ENCODE measurements at regions not wholly inside any gene's neighbourhood (a gene's known extent, or its start where the extent isn't known, plus 50 kb on each side); places are given as distances from the start of the nearest gene placed in this dataset.

GRCh38 chr16:13394488-13394887, 493.1 kb downstream of the SHISA9 start:
- no peak for DNase-seq

- DNase-seq: no peak
These were observed 495.7 kb downstream of the SHISA9 start for GRCh38 chr16:13397126-13397525.

GRCh38 chr16:13401641-13402040, 500.2 kb downstream of the SHISA9 start:
- DNase-seq: no peak

- DNase-seq: no peak
These were observed 501.2 kb downstream of the SHISA9 start for GRCh38 chr16:13402601-13403000.

- DNase-seq: no peak
These were observed 501.9 kb downstream of the SHISA9 start for GRCh38 chr16:13403326-13403725.

- no peak for DNase-seq
These were observed 505.8 kb upstream of the ERCC4 start for GRCh38 chr16:13414154-13414553.

GRCh38 chr16:13419589-13419988, 500.4 kb upstream of the ERCC4 start:
- DNase-seq: no peak

- no peak for DNase-seq
These were observed 498.2 kb upstream of the ERCC4 start for GRCh38 chr16:13421726-13422125.

GRCh38 chr16:13425836-13426235, 494.1 kb upstream of the ERCC4 start:
- DNase-seq: no peak

- DNase-seq: no peak
These were observed 493.7 kb upstream of the ERCC4 start for GRCh38 chr16:13426269-13426668.

GRCh38 chr16:13426736-13427135, 493.2 kb upstream of the ERCC4 start:
- no peak for DNase-seq

- no peak for DNase-seq
These were observed 492.0 kb upstream of the ERCC4 start for GRCh38 chr16:13427943-13428342.

- no peak for DNase-seq
These were observed 490.5 kb upstream of the ERCC4 start for GRCh38 chr16:13429416-13429815.

- DNase-seq: no peak
These were observed 484.5 kb upstream of the ERCC4 start for GRCh38 chr16:13435415-13435814.

GRCh38 chr16:13435873-13436474, 484.0 kb upstream of the ERCC4 start:
- no peak for DNase-seq

- DNase-seq: no peak
These were observed 483.1 kb upstream of the ERCC4 start for GRCh38 chr16:13436641-13437412.

GRCh38 chr16:13437413-13437795, 482.6 kb upstream of the ERCC4 start:
- DNase-seq: no peak

GRCh38 chr16:13438064-13438463, 481.9 kb upstream of the ERCC4 start:
- no peak for DNase-seq

- DNase-seq: no peak
These were observed 480.2 kb upstream of the ERCC4 start for GRCh38 chr16:13439766-13440165.

GRCh38 chr16:13441675-13442074, 478.3 kb upstream of the ERCC4 start:
- DNase-seq: no peak

GRCh38 chr16:13448346-13448745, 471.6 kb upstream of the ERCC4 start:
- no peak for DNase-seq

- peak; percentile 88 for DNase-seq
These were observed 466.6 kb upstream of the ERCC4 start for GRCh38 chr16:13453325-13453724.

GRCh38 chr16:13453938-13454553, 465.9 kb upstream of the ERCC4 start:
- DNase-seq: peak; percentile 31

- no peak for DNase-seq
These were observed 456.3 kb upstream of the ERCC4 start for GRCh38 chr16:13463619-13464018.
